ENCODE measurements at regions not wholly inside any gene's neighbourhood (a gene's known extent, or its start where the extent isn't known, plus 50 kb on each side); places are given as distances from the start of the nearest gene placed in this dataset.

DNA sequence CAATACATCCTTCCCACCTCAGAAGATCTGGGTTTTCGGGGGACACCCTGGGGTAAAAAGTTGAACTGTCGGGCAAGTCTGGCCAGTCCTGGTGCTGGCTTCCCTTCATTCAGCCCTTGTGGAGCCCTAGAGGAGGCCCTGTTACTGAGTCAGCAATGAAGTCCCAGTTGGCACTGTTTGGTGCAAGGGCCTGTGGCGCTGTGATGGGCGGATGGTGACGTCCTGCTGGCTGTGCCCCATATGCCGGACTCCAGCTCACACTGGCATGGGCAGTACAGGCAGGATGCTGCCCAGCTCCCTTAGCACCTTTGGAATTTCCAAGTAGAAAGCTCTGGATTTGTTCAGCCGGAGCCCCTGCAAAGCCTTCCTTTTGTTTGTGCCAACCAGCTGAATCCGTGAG is 186.2 kb upstream of the PMEPA1 start:
- no peak for DNase-seq (ENCODE audit: extremely low read depth, low read depth)
- TF ChIP-seq, protein P1, sequence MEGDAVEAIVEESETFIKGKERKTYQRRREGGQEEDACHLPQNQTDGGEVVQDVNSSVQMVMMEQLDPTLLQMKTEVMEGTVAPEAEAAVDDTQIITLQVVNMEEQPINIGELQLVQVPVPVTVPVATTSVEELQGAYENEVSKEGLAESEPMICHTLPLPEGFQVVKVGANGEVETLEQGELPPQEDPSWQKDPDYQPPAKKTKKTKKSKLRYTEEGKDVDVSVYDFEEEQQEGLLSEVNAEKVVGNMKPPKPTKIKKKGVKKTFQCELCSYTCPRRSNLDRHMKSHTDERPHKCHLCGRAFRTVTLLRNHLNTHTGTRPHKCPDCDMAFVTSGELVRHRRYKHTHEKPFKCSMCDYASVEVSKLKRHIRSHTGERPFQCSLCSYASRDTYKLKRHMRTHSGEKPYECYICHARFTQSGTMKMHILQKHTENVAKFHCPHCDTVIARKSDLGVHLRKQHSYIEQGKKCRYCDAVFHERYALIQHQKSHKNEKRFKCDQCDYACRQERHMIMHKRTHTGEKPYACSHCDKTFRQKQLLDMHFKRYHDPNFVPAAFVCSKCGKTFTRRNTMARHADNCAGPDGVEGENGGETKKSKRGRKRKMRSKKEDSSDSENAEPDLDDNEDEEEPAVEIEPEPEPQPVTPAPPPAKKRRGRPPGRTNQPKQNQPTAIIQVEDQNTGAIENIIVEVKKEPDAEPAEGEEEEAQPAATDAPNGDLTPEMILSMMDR (IDR thresholded peaks at IDR 0.05; ENCODE audit: low read depth, low read length): no peak

DNA sequence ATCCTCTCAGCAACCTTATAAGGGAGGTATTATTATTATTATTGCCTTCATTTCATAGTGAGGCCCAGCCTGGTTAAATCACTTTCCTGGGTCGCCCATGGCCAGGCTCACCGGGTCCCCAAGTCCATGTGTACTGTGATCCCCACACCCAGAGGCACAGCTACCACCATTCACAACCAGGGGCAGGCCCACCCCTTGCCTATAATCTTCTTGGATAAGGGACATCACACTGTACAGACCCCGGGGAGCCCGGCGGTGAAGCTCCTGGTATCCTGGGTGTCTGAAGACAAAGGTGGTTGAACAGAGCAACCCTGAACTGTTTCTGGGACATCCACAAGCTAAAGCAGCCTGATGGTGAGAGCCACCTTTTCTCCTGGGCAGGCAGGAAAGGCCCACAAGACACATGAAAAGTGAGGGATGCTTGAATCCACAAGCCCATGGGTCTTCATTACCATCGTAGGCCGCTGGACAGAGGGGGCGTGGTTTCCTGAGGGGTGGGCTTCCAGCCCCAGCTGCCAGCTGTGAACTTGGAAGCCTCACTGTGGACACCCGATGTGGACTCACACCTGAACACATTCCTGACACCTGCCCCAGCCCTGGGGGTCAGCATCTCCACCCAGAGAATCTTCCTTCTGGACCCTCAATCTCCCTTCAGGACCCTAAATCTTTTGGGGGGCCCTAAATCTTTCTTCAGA is 185.5 kb upstream of the PMEPA1 start:
- no peak for DNase-seq (ENCODE audit: extremely low read depth, low read depth)
- TF ChIP-seq, protein P1 (IDR thresholded peaks at IDR 0.05; ENCODE audit: low read depth, low read length): no peak

DNA sequence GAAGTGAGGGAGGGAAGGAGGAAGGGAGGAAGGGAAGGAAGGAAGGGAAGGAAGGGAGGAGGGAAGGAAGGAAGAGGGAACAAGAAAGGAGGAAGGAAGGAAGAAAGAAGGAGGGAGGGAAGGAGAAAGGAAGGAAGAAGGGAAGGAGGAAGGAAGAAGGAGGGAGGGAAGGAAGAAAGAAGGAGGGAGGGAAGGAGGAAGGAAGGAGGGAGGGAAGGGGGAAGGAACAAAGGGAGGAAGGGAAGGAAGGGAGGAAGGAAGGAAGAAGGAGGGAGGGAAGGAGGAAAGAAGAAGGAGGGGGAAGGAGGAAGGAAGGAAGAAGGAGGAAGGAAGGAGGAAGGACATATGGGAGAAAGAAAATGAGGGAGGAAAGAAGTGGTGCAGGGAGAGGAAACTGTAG is 184.7 kb upstream of the PMEPA1 start:
- TF ChIP-seq, protein P1 (IDR thresholded peaks at IDR 0.05; ENCODE audit: low read depth, low read length): no peak
- no peak for DNase-seq (ENCODE audit: extremely low read depth, low read depth)

DNA sequence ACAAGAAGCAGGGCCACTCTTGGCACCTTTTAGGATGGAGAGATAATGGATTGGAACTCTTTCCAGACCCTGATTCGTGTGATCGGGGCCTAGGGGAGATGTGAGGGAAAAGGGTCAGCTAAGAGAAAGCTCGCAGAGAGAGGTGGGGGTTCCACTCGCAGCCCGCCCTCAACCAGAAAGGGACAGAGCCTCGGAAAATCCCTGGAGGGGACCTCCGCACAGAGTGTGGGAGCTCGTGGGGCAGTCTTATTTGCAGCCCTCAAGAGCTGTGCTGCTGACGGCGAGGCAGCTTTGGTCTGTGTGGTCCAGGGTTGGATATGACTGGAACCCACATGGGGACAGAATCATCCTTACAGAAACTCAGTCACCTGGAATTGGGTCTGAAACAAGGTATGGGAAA is 184.3 kb upstream of the PMEPA1 start:
- no peak for DNase-seq (ENCODE audit: extremely low read depth, low read depth)

DNA sequence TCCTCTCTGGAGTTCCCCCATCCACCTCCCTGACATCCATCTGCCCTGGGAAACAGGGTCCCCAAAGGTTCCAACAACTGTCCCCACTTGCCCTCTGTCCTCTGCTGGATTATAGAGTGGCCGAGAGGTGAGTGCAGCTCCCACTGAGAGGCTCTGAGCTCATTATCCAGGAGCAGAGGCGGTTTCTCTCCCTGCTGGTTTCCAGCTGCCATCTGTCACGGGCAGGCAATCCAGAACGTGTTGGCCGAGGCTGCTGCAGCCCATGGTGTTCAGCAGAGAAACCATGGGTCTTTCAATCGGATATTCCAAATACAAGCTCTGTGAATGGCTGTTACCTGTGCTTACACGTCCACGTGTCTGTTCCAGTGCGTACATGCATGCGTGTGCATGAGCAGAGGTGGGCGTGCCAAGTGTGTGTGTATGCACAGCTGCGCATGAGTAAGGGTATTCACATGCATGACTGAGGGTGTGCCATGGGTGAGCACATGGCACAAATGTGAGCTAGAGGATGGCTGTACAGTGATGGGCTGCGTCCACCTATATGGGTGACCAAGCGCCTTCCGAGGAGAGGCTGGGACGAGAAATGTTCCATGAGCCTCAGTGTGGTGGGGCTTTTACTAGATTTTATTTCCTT is 183.7 kb upstream of the PMEPA1 start:
- TF ChIP-seq, protein P1 (IDR thresholded peaks at IDR 0.05; ENCODE audit: low read depth, low read length): no peak
- no peak for DNase-seq (ENCODE audit: extremely low read depth, low read depth)

More for the DNA sequence above, 184.3 kb upstream of the PMEPA1 start:
- TF ChIP-seq, protein P1 (IDR thresholded peaks at IDR 0.05; ENCODE audit: low read depth, low read length): no peak

DNA sequence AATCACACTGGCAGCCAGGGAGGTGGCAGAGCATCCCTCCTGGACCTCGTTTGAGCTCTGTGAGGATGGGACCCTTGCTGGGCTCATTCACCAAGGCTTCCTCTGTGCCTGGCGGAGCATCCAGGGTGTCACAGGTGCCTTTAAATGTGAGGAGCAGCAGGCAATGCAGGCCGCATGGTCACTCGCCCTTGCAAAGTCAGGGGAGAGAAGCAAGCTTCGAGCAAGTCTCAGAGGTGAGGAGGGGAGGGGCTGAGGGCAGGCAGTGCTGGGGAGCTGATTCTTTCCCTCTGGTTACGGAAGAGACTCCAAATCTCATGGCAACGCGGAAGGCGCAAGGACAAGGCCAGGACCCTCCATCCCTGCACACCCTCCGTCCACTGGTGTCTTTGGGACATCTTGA is 182.7 kb upstream of the PMEPA1 start:
- DNase-seq (ENCODE audit: extremely low read depth, low read depth): no peak
- TF ChIP-seq, protein P1 (IDR thresholded peaks at IDR 0.05; ENCODE audit: low read depth, low read length): no peak

DNA sequence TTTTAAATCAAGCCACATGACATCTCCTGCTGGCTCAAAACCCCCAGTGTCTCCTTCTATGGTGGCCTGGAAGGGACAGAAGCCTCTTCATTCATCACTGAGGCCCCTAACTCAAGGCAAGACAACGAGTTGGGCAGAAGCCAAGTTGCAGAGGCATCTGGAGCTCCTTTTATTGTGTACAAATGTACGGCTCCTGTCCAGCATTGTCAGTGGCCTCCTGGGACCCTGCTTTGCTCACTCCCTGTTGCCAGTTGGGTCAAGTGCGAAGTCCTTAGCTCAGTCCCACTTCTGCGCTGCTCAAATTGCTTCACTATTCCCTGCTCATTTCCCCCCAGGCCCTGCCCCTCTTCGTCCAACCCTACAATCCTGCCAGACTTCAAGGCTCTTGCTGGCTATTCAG is 181.2 kb upstream of the PMEPA1 start:
- no peak for DNase-seq (ENCODE audit: extremely low read depth, low read depth)
- TF ChIP-seq, protein P1 (IDR thresholded peaks at IDR 0.05; ENCODE audit: low read depth, low read length): no peak
